ENCODE measurements at regions not wholly inside any gene's neighbourhood (a gene's known extent, or its start where the extent isn't known, plus 50 kb on each side); places are given as distances from the start of the nearest gene placed in this dataset.
"Not testable (repeated sequence)": the region's sequence is repeated elsewhere in the genome, so short reads cannot be mapped to it uniquely, and the experiment has no call there.

DNA sequence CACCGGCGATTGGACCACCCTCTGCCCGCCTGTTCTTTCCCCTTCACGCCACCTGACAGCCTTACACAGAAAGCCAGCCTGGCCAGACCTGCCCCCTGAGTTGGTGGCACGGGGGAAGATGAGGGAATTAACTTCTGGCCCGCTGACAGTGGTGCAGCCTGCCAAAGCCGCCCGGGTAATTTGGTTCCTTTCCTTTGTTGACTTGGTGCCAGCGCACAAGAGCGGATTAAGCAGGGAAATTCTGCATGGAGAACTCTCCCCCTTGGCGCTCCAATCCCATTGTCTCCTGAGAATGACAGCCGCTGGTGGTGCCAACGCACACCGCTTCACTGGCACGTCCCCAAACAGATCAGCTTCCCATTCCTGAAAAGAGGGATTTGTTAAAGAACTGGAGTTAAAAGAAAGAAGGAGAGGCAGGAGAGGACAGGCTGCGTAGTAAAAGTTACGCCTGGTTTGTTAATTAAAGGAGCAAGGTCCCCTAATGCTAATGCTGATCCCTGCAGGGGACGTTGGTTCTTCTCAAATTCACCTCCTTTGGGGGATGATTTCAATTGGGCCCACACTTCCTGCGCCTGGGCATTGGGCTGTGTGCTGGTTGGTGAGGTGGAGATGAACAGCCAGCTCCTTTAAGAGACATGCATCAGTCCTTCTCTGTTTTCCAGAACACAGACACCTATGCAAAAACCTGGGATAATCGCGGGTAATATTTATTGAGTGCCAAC, 286.8 kb downstream of the MYCN start:
- DNase-seq (ENCODE audit: low read depth in 1 of 2, low spot score in 1 of 2) = no peak

- no peak for DNase-seq (ENCODE audit: low read depth in 1 of 2, low spot score in 1 of 2)
Observed at GRCh38 chr2:16226381-16226780, 286.0 kb downstream of the MYCN start.

- no peak for DNase-seq (ENCODE audit: low read depth in 1 of 2, low spot score in 1 of 2)
Observed at GRCh38 chr2:16225545-16225944, 285.2 kb downstream of the MYCN start.

GRCh38 chr2:16225071-16225470, 284.7 kb downstream of the MYCN start:
- no peak for DNase-seq (ENCODE audit: low read depth in 1 of 2, low spot score in 1 of 2)

DNA sequence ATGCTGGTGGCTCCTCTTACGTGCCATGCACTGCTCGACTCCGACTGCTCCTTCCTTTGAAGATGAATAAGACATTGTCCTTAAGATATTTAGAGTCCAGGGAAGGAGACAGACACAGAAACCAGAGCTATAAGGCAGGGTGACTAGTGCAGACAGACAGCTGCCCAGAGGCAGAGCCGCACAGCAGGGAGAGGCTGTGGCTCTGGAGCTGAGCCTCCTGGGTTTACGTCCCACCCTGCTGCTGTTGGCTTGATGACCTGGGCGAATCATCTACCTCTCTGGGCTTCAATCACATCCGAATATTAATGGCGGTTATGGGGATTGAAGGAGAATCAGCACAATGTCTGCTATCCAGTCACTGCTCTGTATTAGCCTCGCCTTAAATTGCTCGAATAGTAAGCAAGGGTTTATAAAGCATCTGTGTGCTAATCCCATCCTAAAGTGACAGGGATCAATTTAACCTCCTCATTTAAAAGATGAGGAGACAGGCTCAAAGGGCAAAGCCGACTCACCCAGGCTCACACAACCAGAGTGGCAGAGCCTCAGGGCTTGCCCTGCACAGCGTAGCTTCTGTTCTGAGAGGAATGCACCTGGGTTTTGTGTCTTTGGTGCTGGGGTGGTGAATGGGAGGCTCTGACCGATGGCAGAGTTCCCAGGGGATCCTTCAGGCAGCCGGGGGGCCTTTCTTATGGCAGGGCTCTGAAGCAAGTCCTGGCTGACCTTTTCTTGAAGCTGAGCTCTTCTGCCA, 284.1 kb downstream of the MYCN start:
- DNase-seq (ENCODE audit: low read depth in 1 of 2, low spot score in 1 of 2) = no peak

DNA sequence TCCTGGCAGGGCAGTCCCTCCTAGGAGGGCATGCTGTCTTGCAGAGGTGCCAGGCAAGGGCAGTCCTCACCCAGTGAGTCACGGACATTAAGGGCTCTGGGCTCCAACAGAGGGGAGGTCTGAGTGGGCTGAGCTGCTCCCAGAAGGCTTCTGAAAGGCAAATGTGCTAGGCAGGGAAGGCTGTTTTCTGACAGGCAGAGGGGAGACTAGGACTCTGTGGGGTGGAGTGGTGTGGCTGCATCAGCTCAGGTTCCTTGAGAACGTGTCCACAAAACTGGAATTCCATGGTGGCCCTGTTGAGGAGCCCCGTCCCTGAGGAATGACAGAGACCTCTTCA, 283.5 kb downstream of the MYCN start:
- no peak for DNase-seq (ENCODE audit: low read depth in 1 of 2, low spot score in 1 of 2)

DNA sequence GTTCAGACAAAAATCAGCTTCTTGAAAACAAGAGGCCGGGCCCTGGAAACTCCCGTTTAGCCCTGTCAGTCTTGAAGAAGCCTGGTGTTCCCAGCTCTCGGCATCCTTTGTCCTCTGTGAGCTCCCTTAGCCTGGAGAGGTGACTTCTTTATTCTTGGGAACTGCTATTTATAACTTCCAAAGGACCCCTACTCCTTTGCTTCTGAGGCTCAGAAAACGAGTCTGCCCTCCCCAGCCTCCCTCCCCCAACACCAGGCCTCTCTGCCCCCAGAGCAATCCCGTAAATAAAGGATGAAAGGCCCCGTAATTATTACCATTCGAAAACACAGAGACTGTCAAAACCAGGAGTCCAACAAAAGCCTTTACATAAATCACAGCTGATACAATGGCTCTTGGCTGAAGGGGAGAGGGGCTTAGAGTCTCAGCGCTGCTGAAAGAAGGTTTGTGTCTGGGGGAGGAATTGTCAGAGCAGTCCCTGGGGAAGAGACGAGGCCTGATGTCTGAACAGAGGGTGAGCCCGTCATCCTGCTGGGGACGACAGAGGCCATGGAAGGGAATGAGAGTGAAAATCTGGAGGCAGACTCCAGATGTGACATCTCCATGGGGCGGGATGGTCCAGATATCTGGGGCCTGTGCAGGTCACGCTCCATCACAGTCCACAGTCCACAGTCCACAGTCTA, 283.0 kb downstream of the MYCN start:
- DNase-seq (ENCODE audit: low read depth in 1 of 2, low spot score in 1 of 2) = no peak

GRCh38 chr2:16222326-16222725, 282.0 kb downstream of the MYCN start:
- DNase-seq (ENCODE audit: low read depth in 1 of 2, low spot score in 1 of 2) = no peak

DNA sequence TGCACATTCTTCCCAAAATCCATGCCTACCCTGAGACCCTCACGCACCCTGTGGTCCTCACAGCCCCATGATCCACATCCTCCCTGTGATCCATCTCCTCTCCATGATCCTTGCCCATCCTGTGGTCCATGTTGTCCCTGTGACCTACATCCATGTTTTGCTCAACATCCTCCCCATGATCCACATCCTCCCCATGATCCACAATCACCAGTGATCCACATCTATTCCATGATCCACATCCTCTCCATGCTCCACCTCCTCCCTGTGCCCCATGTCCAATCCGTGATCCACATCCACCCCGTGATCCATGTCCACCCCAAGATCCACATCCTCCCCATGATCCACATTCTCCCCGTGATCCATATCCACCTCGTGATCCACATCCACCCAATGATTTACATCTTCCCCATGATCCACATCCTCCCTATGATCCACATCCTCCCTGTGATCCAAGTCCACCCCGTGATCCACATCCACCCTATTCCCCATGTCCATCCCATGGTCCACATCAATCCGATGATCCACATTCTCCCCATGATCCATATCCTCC, 281.2 kb downstream of the MYCN start:
- DNase-seq (ENCODE audit: low read depth in 1 of 2, low spot score in 1 of 2) = no peak

DNA sequence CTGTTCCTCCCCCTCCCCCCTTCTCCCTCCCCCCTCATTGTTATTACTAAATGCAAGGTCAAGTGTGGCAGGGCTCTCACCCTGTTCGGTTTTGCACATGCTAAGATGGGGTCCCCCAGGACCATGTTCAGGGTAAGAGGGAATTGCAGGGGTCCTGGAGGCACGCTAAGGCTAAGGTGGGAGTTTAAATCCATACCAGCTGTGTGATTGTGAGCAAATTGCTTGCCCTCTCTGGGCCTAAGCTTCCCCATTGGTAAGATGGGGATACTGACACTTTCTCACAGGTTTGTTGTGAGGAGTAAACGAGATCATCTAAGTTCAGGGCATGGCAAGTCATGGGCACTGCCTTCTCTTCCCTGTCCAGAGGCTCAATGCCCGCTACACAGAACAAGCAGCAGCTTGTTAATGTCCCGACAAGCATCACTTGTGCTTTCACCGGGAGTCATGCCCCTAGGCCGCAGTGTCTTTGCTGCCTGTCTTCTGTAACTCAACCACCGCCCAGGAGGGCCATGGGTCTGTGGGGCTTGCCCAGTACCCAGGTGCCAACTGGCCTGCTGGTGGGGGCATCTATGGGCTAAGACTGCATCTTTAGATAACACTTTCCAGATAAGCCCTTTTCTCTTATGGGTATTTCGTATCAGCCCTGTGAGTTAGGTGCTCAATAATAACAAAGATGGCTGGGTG, 279.1 kb downstream of the MYCN start:
- no peak for DNase-seq (ENCODE audit: low read depth in 1 of 2, low spot score in 1 of 2)

DNA sequence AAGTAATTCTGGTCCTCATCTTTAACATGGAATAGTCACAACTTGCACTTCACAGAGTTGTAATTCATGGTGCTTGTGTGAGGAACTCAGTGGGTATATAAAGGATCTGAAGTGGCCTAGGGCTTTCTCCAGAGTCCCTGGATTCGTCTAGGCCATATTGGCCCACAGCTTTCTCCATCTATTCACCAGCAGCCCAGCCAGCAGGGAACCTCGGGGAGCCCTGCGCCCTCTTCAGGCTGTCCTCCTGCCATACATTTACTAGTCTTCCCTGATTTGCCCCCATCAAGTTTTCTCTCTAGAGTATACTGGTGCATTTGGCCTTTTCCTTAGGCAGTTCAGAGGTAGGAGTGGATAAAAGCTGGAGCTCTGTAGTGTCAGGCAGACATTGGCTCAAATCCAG, 278.3 kb downstream of the MYCN start:
- DNase-seq (ENCODE audit: low read depth in 1 of 2, low spot score in 1 of 2) = no peak

GRCh38 chr2:16218161-16218560, 277.8 kb downstream of the MYCN start:
- DNase-seq (ENCODE audit: low read depth in 1 of 2, low spot score in 1 of 2) = no peak

- DNase-seq (ENCODE audit: low read depth in 1 of 2, low spot score in 1 of 2) = not testable (repeated sequence)
Observed at GRCh38 chr2:16217741-16218140, 277.4 kb downstream of the MYCN start.

DNA sequence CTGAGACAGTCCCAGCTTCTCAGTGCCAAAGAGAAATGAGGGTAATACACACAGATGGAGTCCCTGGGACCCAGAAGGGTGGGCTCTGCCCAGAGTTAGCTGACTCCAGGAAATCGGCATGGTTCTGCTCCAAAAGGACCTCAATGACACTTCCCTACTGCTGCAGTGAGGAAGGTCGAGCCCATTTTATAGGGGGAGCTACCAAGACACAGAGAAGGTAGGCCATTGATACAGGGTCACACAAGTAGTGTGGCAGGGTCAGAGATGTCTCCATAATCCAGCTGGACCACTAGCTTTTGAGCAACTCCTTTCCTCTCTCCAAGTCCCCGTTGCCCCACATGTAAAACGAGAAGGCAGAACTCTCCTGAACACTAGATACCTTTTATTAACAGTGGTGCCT, 276.9 kb downstream of the MYCN start:
- no peak for DNase-seq (ENCODE audit: low read depth in 1 of 2, low spot score in 1 of 2)

- DNase-seq (ENCODE audit: low read depth in 1 of 2, low spot score in 1 of 2) = no peak
Observed at GRCh38 chr2:16216558-16216945, 276.2 kb downstream of the MYCN start.

- DNase-seq (ENCODE audit: low read depth in 1 of 2, low spot score in 1 of 2) = no peak
Observed at GRCh38 chr2:16215902-16216557, 275.7 kb downstream of the MYCN start.

DNA sequence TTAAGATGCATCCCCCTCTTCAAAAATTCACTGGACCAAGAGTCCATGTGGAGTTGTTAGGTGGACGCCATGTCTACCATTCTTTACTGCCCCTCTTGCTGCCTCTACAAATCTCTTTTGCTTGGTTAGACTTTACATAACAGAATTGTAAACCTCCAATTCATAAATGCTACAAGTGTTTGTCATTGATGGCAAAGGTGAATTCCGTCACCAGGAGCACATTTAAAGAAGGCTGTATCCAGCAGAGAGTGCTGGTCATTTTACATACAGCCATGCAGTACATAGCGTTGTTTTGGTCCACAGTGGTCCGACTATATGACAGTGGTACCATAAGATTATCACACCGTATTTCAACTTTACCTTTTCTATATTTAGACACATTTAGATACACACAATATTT, 274.5 kb downstream of the MYCN start:
- no peak for DNase-seq (ENCODE audit: low read depth in 1 of 2, low spot score in 1 of 2)

- no peak for DNase-seq (ENCODE audit: low read depth in 1 of 2, low spot score in 1 of 2)
Observed at GRCh38 chr2:16214391-16214790, 274.0 kb downstream of the MYCN start.

GRCh38 chr2:16212321-16212720, 272.0 kb downstream of the MYCN start:
- no peak for DNase-seq (ENCODE audit: low read depth in 1 of 2, low spot score in 1 of 2)

DNA sequence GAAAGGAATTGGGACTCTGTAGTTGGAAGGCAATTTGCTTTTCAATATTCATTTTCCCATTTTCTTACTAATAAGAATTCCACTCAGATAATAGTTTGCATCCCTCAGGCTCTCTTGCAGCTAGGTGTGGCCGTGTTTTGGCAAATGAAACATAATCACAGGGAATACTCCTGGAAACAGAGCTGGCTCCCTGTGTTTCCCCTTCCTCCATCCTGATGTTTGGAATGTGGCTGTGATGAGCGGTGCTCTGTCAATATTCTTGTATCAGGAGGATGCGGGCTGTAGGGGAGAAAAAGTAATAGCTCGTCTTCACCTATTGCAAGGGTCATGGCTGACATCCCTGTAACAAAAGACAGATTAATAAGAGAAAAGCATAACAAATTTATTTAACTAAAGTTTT, 271.0 kb downstream of the MYCN start:
- DNase-seq (ENCODE audit: low read depth in 1 of 2, low spot score in 1 of 2) = no peak

- DNase-seq (ENCODE audit: low read depth in 1 of 2, low spot score in 1 of 2) = no peak
Observed at GRCh38 chr2:16210841-16211240, 270.5 kb downstream of the MYCN start.
